ENCODE measurements at regions not wholly inside any gene's neighbourhood (a gene's known extent, or its start where the extent isn't known, plus 50 kb on each side); places are given as distances from the start of the nearest gene placed in this dataset.

GRCh38 chr15:62546628-62547027 lies 381.5 kb upstream of the C2CD4B start:
- no peak for TF ChIP-seq CTCF (IDR thresholded peaks at IDR 0.05 in 8 of 11, conservative IDR thresholded peaks at IDR 0.05 in 3 of 11)
- TF ChIP-seq POLR2A (IDR thresholded peaks at IDR 0.05), result no peak
